CD4-positive, alpha-beta T cell (primary cell): ENCODE measurements at regions not wholly inside any gene's neighbourhood (a gene's known extent, or its start where the extent isn't known, plus 50 kb on each side); places are given as distances from the start of the nearest gene placed in this dataset.

Source experiments
- ATAC-seq: fragments of 200-7000 bp; cut with Tn5 transposase; one replicate; pipeline ENCODE4 v1.10.0; 2022; ENCODE audit warnings: mild to moderate bottlenecking; ENCODE audit not compliant: poor library complexity
- CTCF ChIA-PET: fragments of 350-600 bp; sonication (Branson Sonifier 250); formaldehyde crosslinking; loops from one replicate; lab custom pipeline; 2021; ENCODE audit warnings: antibody characterized with exemption, inconsistent platforms; lab: Charles Lee
- POLR2A ChIA-PET: fragments of 350-600 bp; sonication (Branson Sonifier 250); formaldehyde crosslinking; loops from one replicate; lab custom pipeline; 2021; ENCODE audit warnings: antibody characterized with exemption, inconsistent platforms; lab: Charles Lee
- DNase-seq, 14 experiments: peaks; one replicate each; pipeline ENCODE4 v3.0.0-alpha.2; 2013 to 2020; ENCODE audit warnings: mixed read lengths in 2 of 14
- H3K27ac ChIP-seq, 2 donors: one replicate each; pipeline versions ENCODE4 v1.5.1 to v1.7.0; 2013; ENCODE audit warnings: low read length in 2 of 2, low read depth in 1 of 2, mild to moderate bottlenecking in 1 of 2
- H3K27me3 ChIP-seq, 2 experiments: 1 replicate in 1 of 2; 2 replicates in 1 of 2; pipeline versions ENCODE4 v1.6.1 to v1.7.0; 2013; ENCODE audit warnings: low read length in 2 of 2, control low read depth in 1 of 2, mild to moderate bottlenecking in 1 of 2, moderate library complexity in 1 of 2; ENCODE audit not compliant: insufficient read depth in 2 of 2, control insufficient read depth in 1 of 2
- H3K36me3 ChIP-seq: one replicate; pipeline ENCODE4 v1.6.1; 2013; ENCODE audit warnings: low read length, control low read depth; ENCODE audit not compliant: insufficient read depth
- H3K4me1 ChIP-seq: one replicate; pipeline ENCODE4 v1.6.1; 2013; ENCODE audit warnings: low read length, control low read depth; ENCODE audit not compliant: insufficient read depth
- H3K4me3 ChIP-seq: one replicate; pipeline ENCODE4 v1.5.1; 2013; ENCODE audit warnings: mild to moderate bottlenecking, low read length, moderate library complexity
- H3K9me3 ChIP-seq, 2 experiments: 1 replicate in 1 of 2; 2 replicates in 1 of 2; pipeline versions ENCODE4 v1.6.1 to v1.7.0; 2013; ENCODE audit warnings: low read length in 2 of 2, mild to moderate bottlenecking in 2 of 2, control low read depth in 1 of 2, moderate library complexity in 1 of 2; ENCODE audit not compliant: control insufficient read depth in 1 of 2, insufficient read depth in 1 of 2
- H3K27ac Mint-ChIP-seq: one replicate; pipeline ENCODE4 v1.8.0; 2020; ENCODE audit warnings: mixed read lengths
- H3K27me3 Mint-ChIP-seq: one replicate; pipeline ENCODE4 v1.8.0; 2021; ENCODE audit warnings: mixed read lengths
- H3K36me3 Mint-ChIP-seq: one replicate; pipeline ENCODE4 v1.8.0; 2021; ENCODE audit warnings: low read depth, mixed read lengths
- H3K4me1 Mint-ChIP-seq: one replicate; pipeline ENCODE4 v1.8.0; 2021; ENCODE audit warnings: low read depth, mixed read lengths
- H3K4me3 Mint-ChIP-seq: one replicate; pipeline ENCODE4 v1.8.0; 2020; ENCODE audit warnings: mild to moderate bottlenecking, mixed read lengths
- H3K9me3 Mint-ChIP-seq: one replicate; pipeline ENCODE4 v1.8.0; 2020; ENCODE audit warnings: mixed read lengths
- CTCF ChIP-seq: fragments of 200-600 bp; IDR thresholded peaks from one replicate; pipeline ENCODE4 v1.8.0; 2022; ENCODE audit warnings: antibody characterized with exemption, mild to moderate bottlenecking
- intact Hi-C, 2 experiments: fragments of 100-400 bp; cut with DNase I in 1 of 2; cut with micrococcal nuclease in 1 of 2; formaldehyde crosslinking; loops; one replicate each; pipeline versions ENCODE4 v1.15.1 to v1.9.0; 2023 to 2025; cut with DNase I, micrococcal nuclease

GRCh38 chr2:42851740-42852250 lies 59.4 kb upstream of the HAAO start:
- ATAC-seq: no peak
- no peak overlapping the region for H3K4me3 ChIP-seq
- H3K9me3 ChIP-seq: no peaks in the 10 kb centered on the region
- TF ChIP-seq CTCF: no peak
- H3K27me3 Mint-ChIP-seq: no peaks in the 10 kb centered on the region
- H3K27me3 ChIP-seq: no peaks in the 10 kb centered on the region
- POLR2A ChIA-PET: no interaction called here
- no peaks in the 10 kb centered on the region for H3K4me1 Mint-ChIP-seq
- H3K27ac Mint-ChIP-seq: no peak overlapping the region
- intact Hi-C loops: loop anchor here (10.0 kb wide), 2 partner anchors 633 to 753 kb away; no protein-coding TSS in a partner anchor
- no peak overlapping the region for H3K27ac ChIP-seq
- no peaks in the 10 kb centered on the region for H3K36me3 ChIP-seq
- H3K4me3 Mint-ChIP-seq: no peak overlapping the region
- CTCF ChIA-PET: no interaction called here
- no peaks in the 10 kb centered on the region for H3K9me3 Mint-ChIP-seq
- H3K36me3 Mint-ChIP-seq: no peaks in the 10 kb centered on the region
- DNase-seq: no peak
- H3K4me1 ChIP-seq: no peaks in the 10 kb centered on the region

- TF ChIP-seq CTCF: no peak
- H3K36me3 ChIP-seq: no peaks in the 10 kb centered on the region
- H3K9me3 ChIP-seq: no peaks in the 10 kb centered on the region
- Mint-ChIP-seq H3K4me3 (no peak overlapping the region), H3K36me3 (no peaks in the 10 kb centered on the region), H3K27ac (no peak overlapping the region), H3K4me1 (no peaks in the 10 kb centered on the region), H3K9me3 (no peaks in the 10 kb centered on the region), H3K27me3 (no peaks in the 10 kb centered on the region)
- ATAC-seq (no peak), DNase-seq (no peak)
- H3K27ac ChIP-seq: no peak overlapping the region
- H3K4me1 ChIP-seq: no peaks in the 10 kb centered on the region
- H3K27me3 ChIP-seq: no peaks in the 10 kb centered on the region
- H3K4me3 ChIP-seq: no peak overlapping the region
- CTCF ChIA-PET: no interaction called here
- intact Hi-C loops: loop anchor here (10.0 kb wide), 2 partner anchors 634 to 754 kb away; no protein-coding TSS in a partner anchor
- POLR2A ChIA-PET: no interaction called here
These were observed 58.8 kb upstream of the HAAO start for GRCh38 chr2:42851186-42851585.

GRCh38 chr2:42850016-42850805 lies 57.8 kb upstream of the HAAO start:
- H3K4me1 Mint-ChIP-seq: no peaks in the 10 kb centered on the region
- H3K4me3 Mint-ChIP-seq: no peak overlapping the region
- H3K27ac Mint-ChIP-seq: no peak overlapping the region
- no peaks in the 10 kb centered on the region for H3K36me3 ChIP-seq
- no peaks in the 10 kb centered on the region for H3K9me3 ChIP-seq
- DNase-seq: no peak
- H3K4me3 ChIP-seq: no peak overlapping the region
- no peak overlapping the region for H3K27ac ChIP-seq
- POLR2A ChIA-PET: no interaction called here
- TF ChIP-seq CTCF: no peak
- CTCF ChIA-PET: no interaction called here
- no peaks in the 10 kb centered on the region for H3K27me3 ChIP-seq
- H3K4me1 ChIP-seq: no peaks in the 10 kb centered on the region
- H3K36me3 Mint-ChIP-seq: no peaks in the 10 kb centered on the region
- ATAC-seq: no peak
- intact Hi-C loops: loop anchor here (10.0 kb wide), 2 partner anchors 635 to 755 kb away; no protein-coding TSS in a partner anchor
- H3K9me3 Mint-ChIP-seq: no peaks in the 10 kb centered on the region
- H3K27me3 Mint-ChIP-seq: no peaks in the 10 kb centered on the region
